Peyer's patch (tissue), 4 donors: ENCODE measurements at regions not wholly inside any gene's neighbourhood (a gene's known extent, or its start where the extent isn't known, plus 50 kb on each side); places are given as distances from the start of the nearest gene placed in this dataset.

Source experiments
- DNase-seq, 3 donors: peaks; one replicate each; pipeline ENCODE4 v3.0.0-alpha.2; 2017 to 2019
- H3K27ac ChIP-seq, 4 donors: fragments of 200-600 bp; sonication (generic); one replicate each; pipeline ENCODE4 v1.5.1; 2016 to 2019
- H3K27me3 ChIP-seq, 2 donors: fragments of 200-600 bp; sonication (generic); one replicate each; pipeline ENCODE4 v1.5.1; 2019
- H3K36me3 ChIP-seq, 3 donors: fragments of 200-600 bp; sonication (generic); one replicate each; pipeline ENCODE4 v1.5.1; 2016 to 2019
- H3K4me1 ChIP-seq, 4 donors: fragments of 200-600 bp; sonication (generic); one replicate each; pipeline ENCODE4 v1.5.1; 2016 to 2019
- H3K4me3 ChIP-seq, 4 donors: fragments of 200-600 bp; sonication (generic); 1 replicate in 3 of 4; 2 replicates in 1 of 4; pipeline ENCODE4 v1.5.1; 2016 to 2019; ENCODE audit warnings: mild to moderate bottlenecking in 1 of 4
- H3K9me3 ChIP-seq, 4 donors: fragments of 200-600 bp; sonication (generic); one replicate each; pipeline ENCODE4 v1.5.1; 2016 to 2019; ENCODE audit warnings: mild to moderate bottlenecking in 1 of 4
- POLR2A ChIP-seq, 2 donors: fragments of 450-650 bp; IDR thresholded peaks; one replicate each; pipeline ENCODE4 v1.5.1; 2017; ENCODE audit warnings: antibody characterized with exemption in 2 of 2, mild to moderate bottlenecking in 2 of 2, moderate library complexity in 2 of 2
- TF ChIP-seq, protein P1 (sequence below), 6 experiments: fragments of 450-650 bp in 4 of 6; fragments of 200-600 bp in 2 of 6; sonication (generic) in 1 of 6; IDR thresholded peaks; one replicate each; pipeline ENCODE4 v1.5.1; 2017 to 2019; ENCODE audit warnings: antibody characterized with exemption in 6 of 6, mild to moderate bottlenecking in 3 of 6, moderate library complexity in 1 of 6

DNA sequence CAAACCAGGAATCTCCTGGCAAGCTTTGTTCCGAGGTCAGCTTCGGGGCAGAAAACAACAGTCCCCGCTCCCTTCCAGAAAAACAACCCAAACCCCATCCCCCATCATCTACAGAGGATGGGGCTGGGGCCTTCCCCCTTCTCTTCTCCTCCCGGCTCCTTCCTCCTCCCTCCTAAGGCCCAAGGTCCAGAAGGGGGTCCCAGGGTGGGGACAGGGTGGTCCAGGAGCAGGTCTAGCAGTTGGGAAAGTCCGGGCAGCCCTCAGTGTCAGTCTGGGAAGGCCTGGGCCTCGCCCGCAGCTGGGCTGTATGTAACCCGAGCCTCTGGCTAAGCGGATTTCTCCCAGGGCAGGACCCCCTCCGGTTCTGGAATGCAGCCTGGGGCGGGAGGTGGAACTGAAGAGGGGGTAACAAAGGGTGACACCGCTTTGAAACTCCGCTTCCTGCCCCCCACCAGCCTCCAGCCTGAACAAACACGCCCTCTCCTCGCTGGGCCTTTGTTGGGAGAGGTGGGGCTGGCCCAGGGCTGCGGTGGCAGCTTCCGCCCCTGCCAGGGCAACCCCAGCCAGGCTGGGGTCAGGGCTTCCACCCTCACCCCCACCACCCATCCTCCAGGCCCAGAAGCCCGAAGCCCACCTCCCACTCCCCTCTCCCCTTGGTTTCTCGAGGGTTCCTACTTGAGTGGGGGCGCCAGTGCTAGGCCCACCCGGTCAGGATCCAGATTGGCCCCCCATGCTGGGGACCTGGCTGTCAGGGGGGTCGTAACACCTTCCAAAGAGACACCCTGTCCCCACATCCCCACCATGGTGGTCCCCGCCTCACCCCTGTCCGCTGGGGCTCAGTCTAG lies 63.5 kb downstream of the C9orf50 start:
- Histone ChIP-seq H3K27me3 (no peaks in the 10 kb centered on the region), H3K4me3 (no peak overlapping the region), H3K27ac (no peak overlapping the region), H3K36me3 (no peaks in the 10 kb centered on the region), H3K4me1 (no peaks in the 10 kb centered on the region), H3K9me3 (no peaks in the 10 kb centered on the region)
- TF ChIP-seq, protein P1, sequence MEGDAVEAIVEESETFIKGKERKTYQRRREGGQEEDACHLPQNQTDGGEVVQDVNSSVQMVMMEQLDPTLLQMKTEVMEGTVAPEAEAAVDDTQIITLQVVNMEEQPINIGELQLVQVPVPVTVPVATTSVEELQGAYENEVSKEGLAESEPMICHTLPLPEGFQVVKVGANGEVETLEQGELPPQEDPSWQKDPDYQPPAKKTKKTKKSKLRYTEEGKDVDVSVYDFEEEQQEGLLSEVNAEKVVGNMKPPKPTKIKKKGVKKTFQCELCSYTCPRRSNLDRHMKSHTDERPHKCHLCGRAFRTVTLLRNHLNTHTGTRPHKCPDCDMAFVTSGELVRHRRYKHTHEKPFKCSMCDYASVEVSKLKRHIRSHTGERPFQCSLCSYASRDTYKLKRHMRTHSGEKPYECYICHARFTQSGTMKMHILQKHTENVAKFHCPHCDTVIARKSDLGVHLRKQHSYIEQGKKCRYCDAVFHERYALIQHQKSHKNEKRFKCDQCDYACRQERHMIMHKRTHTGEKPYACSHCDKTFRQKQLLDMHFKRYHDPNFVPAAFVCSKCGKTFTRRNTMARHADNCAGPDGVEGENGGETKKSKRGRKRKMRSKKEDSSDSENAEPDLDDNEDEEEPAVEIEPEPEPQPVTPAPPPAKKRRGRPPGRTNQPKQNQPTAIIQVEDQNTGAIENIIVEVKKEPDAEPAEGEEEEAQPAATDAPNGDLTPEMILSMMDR (IDR thresholded peaks at IDR 0.05) = no peak
- no peak for TF ChIP-seq POLR2A (IDR thresholded peaks at IDR 0.05)
- DNase-seq = no peak

DNA sequence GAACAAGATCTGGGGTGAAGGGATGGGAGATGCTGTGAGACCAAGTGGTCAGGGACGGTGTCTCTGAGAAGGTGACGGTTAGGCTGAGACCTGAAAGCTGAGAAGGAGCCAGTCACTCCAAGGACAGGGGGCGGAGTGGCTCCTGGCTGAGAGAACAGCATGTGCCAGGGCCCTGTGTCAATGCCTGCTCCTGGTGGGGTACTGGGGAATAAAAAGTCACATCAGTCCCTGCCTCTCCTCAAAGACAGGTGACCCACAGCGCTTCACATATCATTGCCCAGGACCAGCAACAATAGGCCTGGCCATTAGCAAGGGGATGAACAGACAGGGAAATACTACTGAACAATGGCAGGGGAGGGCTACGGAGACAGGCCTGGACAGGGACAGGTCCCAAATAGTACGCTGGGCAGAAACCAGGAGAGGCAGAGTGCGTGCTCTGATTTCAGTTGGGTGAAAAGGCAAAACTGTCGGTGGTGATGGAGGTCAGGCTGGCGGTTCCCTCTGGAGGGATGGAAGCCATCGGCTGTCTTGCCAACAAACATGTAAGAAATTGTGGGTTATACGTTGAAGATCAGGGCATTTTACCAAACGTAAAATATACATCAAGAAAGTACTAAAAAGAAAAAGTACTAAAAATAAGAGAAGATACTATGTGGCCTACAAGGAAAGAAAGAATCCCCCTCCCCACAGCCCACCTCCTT lies 64.3 kb downstream of the C9orf50 start:
- H3K27ac ChIP-seq = no peak overlapping the region
- TF ChIP-seq POLR2A (IDR thresholded peaks at IDR 0.05) = no peak
- TF ChIP-seq, protein P1 (IDR thresholded peaks at IDR 0.05) = no peak
- no peak overlapping the region for H3K4me3 ChIP-seq
- no peak for DNase-seq
- H3K36me3 ChIP-seq = no peaks in the 10 kb centered on the region
- H3K27me3 ChIP-seq = no peaks in the 10 kb centered on the region
- H3K9me3 ChIP-seq = no peaks in the 10 kb centered on the region
- no peaks in the 10 kb centered on the region for H3K4me1 ChIP-seq

GRCh38 chr9:129555512-129556215 lies 65.2 kb downstream of the C9orf50 start:
- no peaks in the 10 kb centered on the region for H3K27me3 ChIP-seq
- H3K9me3 ChIP-seq = no peaks in the 10 kb centered on the region
- TF ChIP-seq, protein P1 (IDR thresholded peaks at IDR 0.05) = no peak
- no peak for TF ChIP-seq POLR2A (IDR thresholded peaks at IDR 0.05)
- no peak overlapping the region for H3K4me3 ChIP-seq
- no peaks in the 10 kb centered on the region for H3K36me3 ChIP-seq
- H3K27ac ChIP-seq = no peak overlapping the region
- no peak for DNase-seq
- H3K4me1 ChIP-seq = peaks cover 0 to under 1% (median 0%) of the 10 kb centered on the region in 4 donors

- Histone ChIP-seq H3K9me3 (no peaks in the 10 kb centered on the region), H3K27ac (no peak overlapping the region), H3K4me3 (no peak overlapping the region), H3K36me3 (no peaks in the 10 kb centered on the region), H3K27me3 (peaks cover 0 to 7% of the 10 kb centered on the region in 2 donors), H3K4me1 (peaks cover 0 to 6% (median 0%) of the 10 kb centered on the region in 4 donors)
- TF ChIP-seq, protein P1 (IDR thresholded peaks at IDR 0.05) = no peak
- no peak for TF ChIP-seq POLR2A (IDR thresholded peaks at IDR 0.05)
- no peak for DNase-seq
Observed at GRCh38 chr9:129554649-129555048, 66.3 kb downstream of the C9orf50 start.

DNA sequence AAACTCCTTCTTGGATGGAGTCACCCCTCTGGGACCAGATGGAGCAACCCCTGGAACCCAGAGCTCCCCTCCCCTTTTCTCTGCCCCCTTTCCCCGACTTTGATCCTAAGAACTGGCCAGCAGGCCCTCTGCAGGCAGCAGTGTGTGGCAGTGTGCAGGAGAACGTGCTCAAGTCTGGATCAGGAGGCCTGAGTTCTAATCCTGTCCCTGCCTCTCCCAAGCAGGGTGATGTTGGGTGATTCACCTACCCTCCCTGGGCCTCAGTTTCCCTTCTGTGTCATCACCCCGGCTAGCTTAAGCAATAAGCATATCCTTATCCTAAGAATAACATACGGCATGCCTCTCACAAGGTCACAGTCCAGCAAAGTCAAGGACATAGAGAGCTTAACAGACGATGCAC lies 67.6 kb downstream of the C9orf50 start:
- Histone ChIP-seq H3K4me1 (peaks cover 0 to 6% (median 0%) of the 10 kb centered on the region in 4 donors), H3K4me3 (no peak overlapping the region), H3K27ac (no peak overlapping the region), H3K9me3 (no peaks in the 10 kb centered on the region), H3K27me3 (peaks cover 0 to 7% of the 10 kb centered on the region in 2 donors), H3K36me3 (no peaks in the 10 kb centered on the region)
- TF ChIP-seq, protein P1 (IDR thresholded peaks at IDR 0.05) = no peak
- TF ChIP-seq POLR2A (IDR thresholded peaks at IDR 0.05) = no peak
- no peak for DNase-seq
